SKM-1 (cell line): ENCODE measurements at regions not wholly inside any gene's neighbourhood (a gene's known extent, or its start where the extent isn't known, plus 50 kb on each side); places are given as distances from the start of the nearest gene placed in this dataset.
"Not testable (repeated sequence)": the region's sequence is repeated elsewhere in the genome, so short reads cannot be mapped to it uniquely, and the experiment has no call there.

ENCODE experiments used
- DNase-seq: peaks from one replicate; lab custom pipeline; 2025; ENCODE audit not compliant: unreplicated experiment; lab: John Stamatoyannopoulos, UW

DNA sequence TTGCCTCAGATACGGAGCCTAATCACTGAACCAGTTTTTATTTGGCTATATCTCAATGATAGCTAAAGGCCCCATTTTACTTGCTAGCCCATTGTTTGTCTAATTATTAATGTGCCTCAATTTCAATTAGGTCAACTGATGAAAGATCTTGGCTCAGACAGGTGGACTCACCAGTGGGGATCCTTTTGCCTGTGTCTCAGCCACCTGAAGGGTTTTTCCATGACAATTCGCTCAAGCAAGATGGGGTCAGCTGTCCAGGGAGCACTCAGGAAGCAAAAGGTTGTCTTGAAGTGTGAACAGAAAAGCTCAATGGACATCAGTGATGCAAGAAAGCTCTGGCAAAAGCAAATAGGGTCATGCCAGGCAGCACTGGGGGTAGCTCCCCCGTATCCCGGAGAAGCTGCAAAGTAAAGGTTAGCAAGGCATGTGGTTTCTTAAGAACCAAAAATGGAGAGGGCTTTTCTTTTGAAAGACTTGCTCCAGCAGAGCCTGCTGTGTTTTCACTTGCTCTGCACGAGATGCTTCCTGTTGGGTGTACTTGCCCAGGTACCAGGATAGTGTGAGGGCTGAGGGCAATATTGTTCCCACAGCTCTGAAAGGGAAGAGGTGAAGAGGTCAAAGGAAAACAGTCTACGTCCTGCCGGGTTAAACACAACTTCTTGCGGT lies 541.2 kb upstream of the CDH5 start:
- no peak for DNase-seq

DNA sequence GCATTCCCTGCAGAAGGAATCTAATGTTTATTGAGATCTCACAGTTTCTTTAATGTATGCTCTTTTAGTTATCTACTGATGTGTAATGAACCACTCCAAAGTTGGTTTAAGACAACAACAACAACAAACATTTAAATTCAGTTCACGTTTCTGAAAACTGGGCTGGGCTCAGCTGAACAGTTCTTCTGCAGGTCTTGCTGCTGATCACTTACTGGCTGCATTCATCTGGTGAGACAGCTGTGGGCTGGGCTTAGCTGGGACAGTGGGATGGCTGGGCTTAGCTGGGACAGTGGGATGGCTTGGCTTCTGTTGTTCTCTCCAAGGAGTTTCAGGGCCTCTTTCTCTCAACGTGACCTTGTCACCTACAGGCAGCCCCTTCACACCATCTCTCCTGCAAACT lies 544.3 kb upstream of the CDH5 start:
- DNase-seq: no peak

DNA sequence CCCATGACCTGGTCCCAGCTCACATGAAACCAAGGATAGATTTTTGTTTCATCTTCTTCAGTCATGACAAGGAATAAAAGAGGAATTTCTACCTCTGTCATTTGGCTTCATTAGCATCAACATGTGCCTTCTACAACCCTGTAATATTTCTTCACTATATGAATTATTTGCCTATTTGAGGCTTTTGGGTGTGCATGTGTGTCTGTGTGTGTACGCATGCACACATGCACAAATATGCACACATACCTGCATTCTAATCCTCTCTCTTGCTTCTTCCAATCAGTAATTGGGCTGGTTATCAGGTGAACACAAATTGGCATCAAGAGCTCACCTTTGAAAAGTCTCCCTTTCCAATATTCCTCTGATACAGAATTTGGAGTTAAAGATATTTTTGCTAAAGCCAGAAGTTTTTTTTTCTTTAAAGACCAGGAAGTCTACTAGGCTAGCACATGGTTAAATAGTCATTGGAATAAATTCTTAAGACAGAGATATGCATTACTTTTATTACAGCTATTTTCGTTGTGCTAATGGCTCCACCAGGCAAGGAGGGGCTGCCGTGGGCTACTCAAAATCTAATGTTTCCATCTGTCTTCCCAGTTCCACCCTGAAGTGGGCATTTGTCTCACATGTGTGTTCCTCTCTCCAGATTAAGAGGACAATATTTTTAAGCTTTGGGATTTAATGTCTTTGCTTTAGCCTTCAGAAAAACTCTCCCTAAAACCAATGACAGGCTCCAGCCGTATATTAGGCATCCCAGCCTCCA lies 547.2 kb upstream of the CDH5 start:
- DNase-seq: no peak

DNA sequence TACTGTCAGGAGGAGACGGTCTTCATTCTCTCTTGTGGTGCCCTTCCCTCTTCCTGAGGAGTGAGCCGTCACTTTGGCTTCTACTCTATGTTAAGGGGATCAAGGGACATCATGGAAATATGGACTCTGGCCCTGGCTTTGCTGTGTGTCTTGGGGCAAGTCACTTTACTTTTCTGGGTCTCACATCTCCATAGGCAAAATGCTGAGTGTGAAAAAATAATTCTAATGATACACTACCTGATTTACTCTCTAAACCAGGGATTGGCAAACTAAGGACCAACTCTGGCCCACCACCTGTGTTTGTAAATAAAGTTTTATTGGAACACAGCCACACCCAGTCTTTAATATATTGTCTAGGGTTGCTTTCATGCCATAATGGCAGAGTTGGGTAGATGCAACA lies 548.7 kb upstream of the CDH5 start:
- no peak for DNase-seq

DNA sequence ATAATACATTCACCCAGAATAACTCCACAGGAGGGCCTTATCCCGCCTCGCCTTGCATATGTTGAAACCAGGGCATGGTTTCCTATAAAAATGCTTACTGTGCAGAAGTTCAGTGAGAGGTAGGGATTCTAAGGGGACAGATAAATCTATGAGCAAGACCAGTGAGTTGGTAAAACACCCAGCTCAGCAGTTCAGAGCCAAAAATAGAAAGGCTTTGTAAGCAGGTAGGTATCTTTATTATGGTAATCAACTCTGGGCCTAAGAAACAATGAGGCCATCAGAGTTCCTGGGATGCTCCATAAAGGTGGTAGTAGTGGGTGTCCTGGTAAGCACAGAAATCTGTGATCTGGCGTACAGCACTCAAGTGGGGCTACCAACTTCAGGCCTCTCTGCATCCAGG lies 549.4 kb upstream of the CDH5 start:
- DNase-seq: no peak

DNA sequence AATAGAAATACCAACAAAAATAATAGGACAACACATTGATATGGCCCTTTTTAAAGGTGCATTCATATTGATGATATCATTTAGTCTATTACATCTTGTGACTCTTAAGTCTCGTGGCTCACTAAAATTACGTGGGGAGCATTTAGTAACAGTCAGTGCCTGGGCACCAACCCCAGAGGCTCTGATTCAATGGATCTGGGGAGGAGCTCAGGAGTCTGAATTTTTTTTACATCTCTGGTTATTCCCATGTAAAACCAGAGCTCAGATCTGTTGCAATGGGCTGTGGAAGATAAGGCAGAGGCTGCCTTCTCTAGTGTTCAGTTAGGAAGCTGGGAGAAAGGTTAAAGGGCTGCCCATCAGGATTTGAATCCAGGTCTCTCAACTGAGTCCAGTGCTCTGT lies 549.9 kb upstream of the CDH5 start:
- no peak for DNase-seq

DNA sequence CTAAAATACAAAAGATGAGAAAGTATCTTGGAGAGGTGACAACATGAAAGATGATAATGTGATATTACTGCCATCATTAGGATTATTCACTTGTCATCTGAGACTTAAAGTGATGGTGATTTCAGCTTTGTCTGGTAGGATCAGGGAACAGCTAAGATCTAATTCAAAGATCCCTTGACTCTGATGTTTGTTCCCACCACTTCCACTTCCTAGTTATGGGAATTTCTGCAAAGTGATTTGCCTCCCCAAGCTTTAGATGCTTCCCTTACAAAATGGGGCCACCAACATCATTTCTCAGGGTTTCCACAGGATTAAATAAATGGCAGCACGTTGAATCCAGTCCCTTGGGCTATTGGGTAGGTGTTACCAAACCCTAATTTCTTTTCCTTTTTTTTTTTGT lies 550.8 kb upstream of the CDH5 start:
- no peak for DNase-seq

DNA sequence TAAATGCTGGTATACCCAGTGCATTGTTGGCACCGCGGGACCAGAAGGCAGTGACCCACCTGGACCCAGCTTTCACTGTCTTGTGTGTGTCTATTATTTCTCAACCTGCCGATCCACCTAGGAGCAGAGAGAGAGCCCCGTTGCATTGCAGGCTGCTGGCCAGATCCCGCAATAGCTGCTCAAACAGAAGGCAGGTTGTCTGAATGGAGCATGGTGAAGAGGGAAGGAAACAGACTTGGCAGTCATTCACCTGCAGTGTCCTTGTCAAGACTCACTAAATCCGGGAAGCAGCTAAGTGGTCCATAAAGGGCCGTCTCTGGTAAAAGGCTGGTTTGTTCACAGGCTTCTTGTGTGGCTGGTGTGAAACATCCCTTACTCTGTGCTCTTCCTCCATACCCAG lies 552.6 kb upstream of the CDH5 start:
- not testable (repeated sequence) for DNase-seq

DNA sequence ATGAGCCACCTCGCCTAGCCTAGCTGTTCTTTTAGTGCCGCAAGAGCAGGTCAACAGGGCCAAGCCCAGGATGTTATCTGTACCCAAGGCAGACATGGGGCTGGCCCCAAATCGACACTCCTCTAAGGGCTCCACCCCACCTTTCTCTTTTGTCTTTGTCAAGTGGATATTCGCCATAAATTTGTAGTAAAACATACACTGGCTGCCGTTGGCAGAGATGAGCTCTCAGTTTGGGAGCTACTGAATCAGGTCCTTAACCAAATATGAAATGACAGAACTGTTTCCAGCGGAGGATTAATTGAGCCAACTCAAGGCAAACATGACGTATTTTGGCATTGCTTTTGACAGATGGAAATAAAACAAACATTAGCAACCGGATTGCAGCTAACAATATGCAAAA lies 556.9 kb upstream of the CDH5 start:
- no peak for DNase-seq

DNA sequence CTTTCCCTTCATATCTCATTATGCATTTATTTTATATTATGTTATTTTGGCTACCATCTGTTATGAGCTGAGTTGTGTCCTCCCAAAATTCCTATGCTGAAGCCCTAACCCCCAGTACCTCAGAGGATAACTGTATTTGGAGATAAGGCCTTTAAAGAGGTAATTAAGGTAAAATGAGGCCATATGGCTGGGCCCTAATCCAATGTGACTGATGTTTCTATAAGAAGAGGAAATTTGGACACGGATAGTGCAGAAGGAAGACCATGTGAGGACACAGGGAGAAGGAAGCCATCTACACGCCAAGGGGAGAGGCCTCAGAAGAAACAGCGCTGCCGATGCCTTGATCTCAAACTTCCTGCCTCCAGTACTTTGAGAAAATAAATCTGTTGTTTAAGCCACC lies 557.7 kb upstream of the CDH5 start:
- DNase-seq: no peak

DNA sequence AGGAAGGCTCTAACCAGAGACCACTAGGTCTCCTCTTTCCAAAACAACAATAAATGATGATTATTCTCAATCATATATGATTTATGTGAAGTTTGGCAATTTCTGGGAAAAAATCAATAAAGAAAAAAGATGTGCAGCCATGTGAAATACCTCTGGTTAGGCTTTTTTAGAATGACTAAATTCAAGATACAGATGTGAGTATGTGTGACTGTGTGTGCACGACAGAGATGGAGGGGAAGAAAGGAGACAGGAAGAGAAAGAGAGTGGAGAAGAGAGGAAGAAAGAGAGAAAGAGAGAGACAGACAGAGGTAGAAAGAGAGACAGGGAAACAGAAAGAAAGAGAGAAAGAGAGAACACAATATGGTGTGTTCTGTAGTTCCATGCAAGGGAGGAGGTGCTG lies 558.6 kb upstream of the CDH5 start:
- no peak for DNase-seq

DNA sequence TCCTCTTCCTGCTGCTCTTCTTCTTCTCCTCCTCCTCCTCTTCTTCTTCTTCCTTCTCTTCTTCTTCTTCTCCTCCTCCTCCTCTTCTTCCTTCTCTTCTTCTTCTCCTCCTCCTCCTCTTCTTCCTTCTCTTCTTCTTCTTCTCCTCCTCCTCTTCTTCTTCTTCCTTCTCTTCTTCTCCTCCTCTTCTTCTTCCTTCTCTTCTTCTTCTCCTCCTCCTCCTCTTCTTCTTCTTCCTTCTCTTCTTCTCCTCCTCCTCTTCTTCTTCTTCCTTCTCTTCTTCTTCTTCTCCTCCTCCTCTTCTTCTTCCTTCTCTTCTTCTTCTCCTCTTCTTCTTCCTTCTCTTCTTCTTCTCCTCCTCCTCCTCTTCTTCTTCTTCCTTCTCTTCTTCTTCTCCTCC lies 560.8 kb upstream of the CDH5 start:
- DNase-seq: not testable (repeated sequence)

DNA sequence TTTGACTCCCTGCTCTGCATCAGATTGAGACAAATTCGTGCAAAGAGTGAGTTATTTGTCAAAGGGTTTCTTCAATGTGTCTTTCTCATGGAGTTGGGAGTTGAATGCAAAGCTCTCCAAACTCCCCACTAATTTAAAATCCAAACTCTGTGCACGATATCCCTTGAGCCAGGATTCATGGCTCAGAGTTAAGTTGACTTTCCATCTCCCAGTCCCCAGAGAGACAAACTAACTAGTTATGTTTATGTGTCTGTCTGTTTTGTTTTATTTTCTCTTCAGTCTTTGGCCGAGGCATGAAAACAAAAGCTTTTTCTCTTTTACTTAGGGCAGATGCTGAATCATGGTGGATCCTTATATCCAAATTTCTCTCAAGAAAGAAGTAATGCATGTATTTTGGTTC lies 570.0 kb upstream of the CDH5 start:
- DNase-seq: no peak

DNA sequence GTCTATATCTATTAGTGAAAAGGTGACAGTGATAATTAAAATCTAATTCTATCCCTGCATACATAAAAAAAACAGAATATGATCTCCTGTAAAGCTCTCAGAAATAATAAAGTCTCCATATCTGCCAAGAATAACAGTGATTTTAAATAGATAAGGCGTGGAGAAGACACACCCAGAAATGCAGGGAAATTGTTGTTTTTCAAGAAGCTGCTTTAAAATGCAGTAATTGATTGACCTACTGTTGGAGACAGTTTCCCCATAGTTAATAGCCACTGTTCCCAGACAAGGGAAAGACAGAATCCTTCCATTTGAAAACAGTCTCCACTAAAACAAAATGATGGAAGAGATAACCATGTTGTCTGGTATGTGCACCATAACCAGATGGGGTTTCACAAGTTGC lies 571.5 kb upstream of the CDH5 start:
- no peak for DNase-seq

DNA sequence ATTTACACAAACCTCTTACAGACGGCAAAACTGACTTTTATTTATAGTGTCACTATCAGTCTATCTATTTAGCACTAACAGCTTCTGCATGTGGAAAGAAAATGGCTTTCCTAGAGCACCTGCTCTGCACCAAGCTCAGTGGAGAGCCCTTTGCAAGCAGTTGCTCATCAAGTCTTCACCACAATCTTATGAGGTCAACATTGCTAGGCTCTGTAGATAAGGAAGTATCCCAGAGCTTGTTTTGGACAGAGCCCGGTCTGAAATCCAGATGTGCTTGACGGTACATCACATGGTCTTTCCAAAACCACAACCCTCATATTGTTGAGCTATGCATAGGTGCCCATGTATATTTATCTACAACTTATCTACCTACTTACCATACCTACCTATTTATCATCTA lies 572.7 kb upstream of the CDH5 start:
- no peak for DNase-seq

DNA sequence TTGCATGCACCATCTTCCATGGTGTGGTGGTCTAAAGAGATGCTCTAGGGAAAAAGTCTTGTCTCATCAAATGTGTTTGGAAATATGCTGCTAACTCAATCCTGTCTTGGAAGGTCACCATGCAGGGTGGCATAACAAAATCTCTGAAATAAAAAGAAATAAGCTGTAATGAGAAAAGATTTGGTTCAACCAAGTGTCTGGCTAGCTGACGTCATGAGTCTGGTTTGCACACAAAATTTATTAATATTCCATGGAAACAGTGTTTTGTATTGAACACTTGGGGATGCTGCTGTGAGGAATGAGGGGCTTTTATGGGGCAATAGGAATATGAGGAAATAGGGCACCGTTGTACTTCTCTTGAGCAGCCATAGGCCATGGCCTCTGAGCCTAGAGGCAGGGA lies 575.7 kb upstream of the CDH5 start:
- DNase-seq: no peak

DNA sequence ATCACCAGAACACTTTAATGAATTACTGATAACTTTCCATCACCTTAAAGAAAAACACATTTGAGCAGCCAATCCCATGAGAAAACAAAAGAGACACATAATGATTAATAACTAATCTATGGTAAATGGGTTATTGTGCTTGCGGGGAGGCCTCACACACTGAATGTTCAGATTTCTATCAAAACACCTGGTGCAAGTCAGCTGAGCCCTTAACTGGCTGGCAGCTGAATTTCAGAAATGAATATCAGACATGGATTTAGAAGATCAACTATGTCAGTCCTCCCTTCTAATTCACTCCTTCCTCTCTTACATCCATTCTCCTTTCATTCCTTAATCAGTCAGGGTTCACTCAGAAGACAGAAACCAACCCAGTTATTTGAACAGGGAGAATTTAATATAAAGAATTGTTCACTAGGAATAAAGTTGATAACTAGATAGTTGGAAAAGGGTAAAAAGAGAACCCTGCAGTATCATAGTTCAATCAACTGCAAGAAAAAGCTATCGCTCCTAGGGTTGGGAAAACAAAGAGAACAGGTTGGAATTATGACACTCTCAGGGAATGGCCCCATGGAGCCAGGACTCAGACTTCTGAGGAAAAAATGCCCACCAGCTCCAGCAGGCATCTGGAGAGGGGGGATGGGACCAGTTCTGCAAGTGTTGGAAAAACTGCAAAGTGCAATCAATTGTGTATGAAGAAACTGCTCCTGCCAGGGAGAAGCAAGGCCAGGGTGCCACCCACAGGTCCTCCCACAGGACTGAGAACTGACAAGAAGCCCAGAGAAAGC lies 577.1 kb upstream of the CDH5 start:
- DNase-seq: no peak

DNA sequence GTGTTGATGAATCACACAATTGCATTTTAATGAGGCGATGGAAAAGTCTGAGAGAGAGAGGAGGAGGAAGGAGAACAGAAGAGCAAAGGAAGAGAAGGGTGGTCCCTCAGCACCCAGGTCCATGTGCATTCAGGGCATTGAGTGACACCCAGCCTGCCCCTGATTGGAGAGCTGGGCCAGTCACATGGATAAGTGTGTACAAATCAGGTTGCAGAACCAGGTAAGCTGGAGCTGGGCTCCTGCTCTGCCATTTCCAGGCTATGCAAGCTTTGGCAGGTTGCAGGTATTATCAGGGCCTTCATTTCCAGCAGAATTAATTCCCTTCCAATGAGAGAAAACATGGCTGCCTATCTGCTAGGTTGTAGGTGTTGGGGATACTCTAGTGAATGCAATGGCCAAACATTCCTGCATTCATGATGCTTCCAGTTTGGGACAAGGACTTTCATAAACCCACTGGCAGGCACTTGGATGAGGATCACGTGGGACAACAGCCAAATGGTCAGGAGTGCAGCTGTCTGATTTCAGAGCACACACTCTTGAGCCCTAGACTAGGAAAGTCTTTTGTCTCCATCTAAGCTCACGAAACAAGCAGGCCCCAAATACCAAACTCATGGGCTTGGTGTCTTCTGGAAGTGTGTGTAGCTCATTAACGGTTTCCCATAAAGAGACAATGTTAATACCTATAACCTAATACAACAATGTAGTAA lies 577.9 kb upstream of the CDH5 start:
- no peak for DNase-seq

DNA sequence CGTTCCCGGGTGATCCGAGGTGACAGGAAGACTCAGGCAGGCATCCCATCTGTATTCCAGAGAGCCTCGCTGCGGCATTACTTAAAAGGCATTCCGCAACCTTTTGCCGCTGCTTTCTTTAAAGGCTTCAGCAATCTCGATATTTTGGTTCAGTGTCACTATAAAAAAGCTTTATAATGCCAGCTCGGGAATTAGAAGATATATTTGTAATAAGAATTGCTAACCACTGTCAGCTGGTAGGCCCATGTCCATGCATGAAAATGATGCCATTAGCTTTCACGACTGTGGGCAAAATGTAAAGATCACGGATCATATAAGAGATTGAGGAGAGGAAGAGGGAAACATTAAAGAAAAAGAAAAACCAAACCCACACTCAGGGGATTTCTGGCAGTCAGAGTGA lies 578.6 kb upstream of the CDH5 start:
- DNase-seq: no peak

DNA sequence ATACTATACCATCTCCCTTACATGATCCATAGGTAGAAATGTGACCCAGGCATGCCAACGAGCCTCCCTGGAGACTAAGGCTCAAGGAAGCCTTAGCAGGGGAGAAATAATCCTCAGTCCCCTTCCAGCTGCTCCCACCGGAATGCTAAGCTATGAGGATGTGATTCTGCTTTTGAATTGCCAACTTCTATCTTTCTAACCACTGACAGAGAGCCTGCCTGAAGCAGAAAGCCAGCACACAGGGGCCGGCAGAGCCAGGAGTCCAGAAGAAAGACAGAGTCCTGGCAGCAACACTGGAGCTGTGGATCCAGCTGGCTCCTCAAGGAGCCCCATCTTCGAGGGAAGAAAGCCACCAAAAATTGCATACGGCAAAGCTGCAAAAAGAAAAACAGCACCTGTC lies 579.6 kb upstream of the CDH5 start:
- DNase-seq: no peak

DNA sequence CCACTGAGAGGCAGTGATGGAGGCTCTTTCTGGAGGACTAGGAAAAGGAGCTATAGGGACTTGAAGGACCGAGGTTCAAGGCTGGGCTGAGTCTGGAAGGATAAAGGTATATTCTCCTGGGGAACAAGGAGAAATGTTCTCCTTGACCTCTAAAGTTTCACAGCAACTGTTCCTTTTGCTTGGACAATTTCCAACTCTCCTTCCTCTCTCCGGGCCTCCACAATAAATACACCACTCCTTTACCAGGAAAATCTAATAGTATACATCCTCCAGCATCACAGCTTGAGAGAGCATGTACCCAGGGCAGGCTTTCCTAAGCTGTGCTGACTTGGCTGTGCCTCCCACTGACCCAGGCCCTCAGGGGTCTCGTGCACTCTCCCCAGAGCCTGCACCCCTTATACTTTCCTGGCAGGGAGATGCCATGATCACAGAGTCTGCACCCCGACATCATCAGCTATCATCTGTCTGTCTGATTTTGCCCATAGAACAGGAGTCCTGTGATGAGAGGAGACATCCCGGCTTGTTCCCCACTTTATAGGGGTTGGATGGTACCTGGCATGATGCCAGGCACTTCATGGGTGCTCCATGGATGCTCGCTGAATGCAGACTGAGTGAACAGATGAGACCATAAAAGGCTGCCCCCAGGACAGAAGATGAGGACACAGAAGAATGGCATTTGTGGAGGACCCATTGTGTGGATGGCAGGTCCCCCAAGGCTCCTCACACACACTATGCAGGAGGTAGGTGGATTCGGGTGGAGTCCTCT lies 582.6 kb upstream of the CDH5 start:
- no peak for DNase-seq
